Thymus (tissue), 11 donors: ENCODE measurements at regions not wholly inside any gene's neighbourhood (a gene's known extent, or its start where the extent isn't known, plus 50 kb on each side); places are given as distances from the start of the nearest gene placed in this dataset.

ENCODE experiments used
- DNase-seq, 9 donors: peaks; one replicate each; pipeline ENCODE4 v3.0.0-alpha.2; 2013; ENCODE audit warnings: low spot score in 9 of 9, low read depth in 6 of 9, missing footprints in 1 of 9
- H3K27ac ChIP-seq, 2 donors: one replicate each; pipeline ENCODE4 v1.5.1; 2013; ENCODE audit warnings: control low read depth in 1 of 2, low read depth in 1 of 2, low read length in 1 of 2, mild to moderate bottlenecking in 1 of 2, moderate library complexity in 1 of 2
- H3K27me3 ChIP-seq, 2 donors: one replicate each; pipeline ENCODE4 v1.5.1; 2013; ENCODE audit warnings: low read length in 1 of 2; ENCODE audit not compliant: control insufficient read depth in 2 of 2, insufficient read depth in 1 of 2
- H3K36me3 ChIP-seq, 2 donors: one replicate each; pipeline ENCODE4 v1.5.1; 2013; ENCODE audit warnings: low read length in 1 of 2, mild to moderate bottlenecking in 1 of 2, moderate library complexity in 1 of 2; ENCODE audit not compliant: control insufficient read depth in 2 of 2, insufficient read depth in 2 of 2
- H3K4me1 ChIP-seq, 2 donors: one replicate each; pipeline ENCODE4 v1.5.1; 2013; ENCODE audit warnings: low read length in 2 of 2; ENCODE audit not compliant: control insufficient read depth in 2 of 2, insufficient read depth in 2 of 2
- H3K4me3 ChIP-seq, 2 donors: one replicate each; pipeline ENCODE4 v1.5.1; 2013; ENCODE audit warnings: low read length in 2 of 2, control low read depth in 1 of 2, mild to moderate bottlenecking in 1 of 2
- H3K9me3 ChIP-seq, 2 donors: one replicate each; pipeline ENCODE4 v1.5.1; 2013; ENCODE audit warnings: low read length in 1 of 2, mild to moderate bottlenecking in 1 of 2; ENCODE audit not compliant: control insufficient read depth in 2 of 2, insufficient read depth in 1 of 2
- WGBS: extraction: QIAGEN DNeasy Blood & Tissue Kit; methylation state at CpG from one replicate; pipeline ENCODE4 v1.1.7; 2013; 5-methylcytosine and 5-hydroxymethylcytosine counted together
- donor health status: healthy.

DNA sequence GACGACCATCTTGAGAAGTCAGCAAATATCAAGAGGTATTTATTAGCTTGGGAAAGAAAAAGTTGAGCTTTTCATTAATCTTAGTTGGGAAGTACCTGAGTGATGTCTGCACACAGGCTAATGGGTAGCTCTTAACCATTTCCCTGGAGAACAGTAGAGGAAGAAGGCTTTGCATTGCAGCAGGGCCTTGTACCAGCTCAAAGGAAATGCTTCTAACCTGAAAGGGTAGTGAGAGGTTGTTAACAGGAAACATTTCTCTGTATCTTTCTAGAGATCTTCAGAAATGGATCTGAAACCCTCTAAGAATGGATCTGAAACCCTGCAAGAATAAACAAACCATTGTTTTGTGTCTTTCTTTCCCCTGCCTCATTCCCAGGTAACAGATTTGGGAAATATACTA, 393.3 kb downstream of the PLK2 start:
- H3K4me3 ChIP-seq: no peak overlapping the region
- no peaks in the 10 kb centered on the region for H3K4me1 ChIP-seq
- no peak overlapping the region for H3K27ac ChIP-seq
- H3K36me3 ChIP-seq: no peaks in the 10 kb centered on the region
- no peak for DNase-seq
- H3K27me3 ChIP-seq: no peaks in the 10 kb centered on the region
- 90% methylated on average over 1 of the region's 1 CpG for WGBS
- peaks cover 0 to 7% of the 10 kb centered on the region in 2 donors for H3K9me3 ChIP-seq

DNA sequence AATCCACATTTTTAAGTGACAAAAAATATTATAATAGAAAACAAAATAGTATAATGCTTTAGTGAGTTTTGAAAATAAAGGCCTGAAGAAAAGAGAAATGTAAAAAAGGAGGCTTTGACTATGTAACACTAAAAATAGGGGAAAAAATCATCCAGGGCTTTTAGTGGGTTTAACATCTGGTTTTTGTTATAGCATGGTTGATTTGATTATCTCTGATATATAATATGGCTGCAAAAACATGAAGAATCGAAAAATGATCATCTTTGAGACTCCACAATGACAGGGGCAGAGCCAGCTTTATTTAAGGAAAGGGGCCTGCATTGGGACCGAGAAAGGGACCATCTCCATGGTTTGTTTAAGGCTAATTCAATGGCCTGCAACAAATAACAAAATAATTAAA, 393.8 kb downstream of the PLK2 start:
- H3K9me3 ChIP-seq: peaks cover 0 to 7% of the 10 kb centered on the region in 2 donors
- 91% methylated on average over 2 of the region's 2 CpGs for WGBS
- no peak overlapping the region for H3K4me3 ChIP-seq
- no peaks in the 10 kb centered on the region for H3K4me1 ChIP-seq
- DNase-seq: no peak
- H3K36me3 ChIP-seq: no peaks in the 10 kb centered on the region
- no peak overlapping the region for H3K27ac ChIP-seq
- no peaks in the 10 kb centered on the region for H3K27me3 ChIP-seq

DNA sequence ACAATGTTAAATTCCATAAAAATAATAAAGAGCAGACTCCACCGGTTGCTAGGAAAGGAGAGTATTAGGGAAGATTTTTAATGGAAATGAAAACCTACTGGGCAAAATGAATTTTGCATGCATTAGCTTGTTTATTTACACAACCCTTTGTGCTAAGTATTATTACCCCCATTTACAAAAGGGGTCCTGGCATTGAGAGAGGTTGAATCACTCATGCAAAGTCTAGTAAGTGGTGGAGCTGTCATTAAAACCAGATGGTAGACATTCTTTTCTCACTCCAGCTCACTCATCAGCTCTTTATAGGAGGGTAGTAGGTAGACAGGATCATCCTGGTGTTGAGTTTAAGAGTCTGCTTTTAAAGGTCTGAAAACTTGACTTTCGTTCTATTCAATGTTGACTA, 395.1 kb downstream of the PLK2 start:
- Histone ChIP-seq H3K9me3 (peaks cover 0 to 7% of the 10 kb centered on the region in 2 donors), H3K4me1 (no peaks in the 10 kb centered on the region), H3K4me3 (no peak overlapping the region), H3K27me3 (no peaks in the 10 kb centered on the region), H3K36me3 (no peaks in the 10 kb centered on the region), H3K27ac (no peak overlapping the region)
- 96% methylated on average over 2 of the region's 2 CpGs for WGBS
- no peak for DNase-seq

DNA sequence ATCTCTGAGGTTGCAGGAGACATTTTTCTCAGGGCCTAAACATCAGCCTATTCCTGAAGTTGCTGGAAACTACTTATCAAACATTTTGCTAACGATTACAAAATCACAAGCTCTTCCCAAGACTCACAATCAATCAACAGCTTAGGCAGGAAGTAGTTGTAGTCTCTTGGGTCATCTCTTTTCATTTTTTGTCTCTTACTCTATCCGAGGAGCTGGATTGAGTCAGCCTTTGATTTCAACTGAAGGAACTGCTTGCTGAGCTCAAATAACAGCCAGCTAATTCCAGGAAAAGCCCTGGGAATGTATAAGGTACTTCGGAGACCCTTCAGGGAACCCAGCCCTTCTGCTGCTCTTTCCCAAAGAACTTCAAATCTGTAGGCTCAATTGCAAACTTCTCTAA, 398.9 kb downstream of the PLK2 start:
- no peaks in the 10 kb centered on the region for H3K9me3 ChIP-seq
- H3K4me3 ChIP-seq: no peak overlapping the region
- H3K36me3 ChIP-seq: no peaks in the 10 kb centered on the region
- H3K4me1 ChIP-seq: no peaks in the 10 kb centered on the region
- H3K27me3 ChIP-seq: no peaks in the 10 kb centered on the region
- no peak overlapping the region for H3K27ac ChIP-seq
- 93% methylated on average over 3 of the region's 3 CpGs for WGBS
- no peak for DNase-seq

DNA sequence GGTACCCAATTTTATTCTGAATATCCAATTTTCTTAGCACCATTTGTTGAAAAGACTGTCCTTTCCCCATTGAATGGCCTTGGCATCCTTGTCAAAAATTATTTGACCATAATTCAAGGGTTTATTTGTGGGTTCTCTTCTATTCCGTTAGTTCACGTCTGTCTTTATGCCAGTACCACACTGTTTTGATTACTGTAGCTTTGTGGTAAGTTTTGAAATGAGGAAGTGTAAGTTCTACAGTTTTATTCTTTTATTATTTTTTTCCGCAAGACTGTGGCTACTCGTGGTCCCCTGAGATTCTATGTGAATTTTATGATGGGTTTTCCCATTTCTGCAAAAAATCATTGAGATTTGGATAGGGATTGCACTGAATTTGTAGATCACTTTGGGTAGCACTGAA, 402.6 kb downstream of the PLK2 start:
- H3K27ac ChIP-seq: no peak overlapping the region
- no peaks in the 10 kb centered on the region for H3K36me3 ChIP-seq
- no peak for DNase-seq
- WGBS: 96% methylated on average over 4 of the region's 4 CpGs
- no peak overlapping the region for H3K4me3 ChIP-seq
- H3K27me3 ChIP-seq: no peaks in the 10 kb centered on the region
- no peaks in the 10 kb centered on the region for H3K9me3 ChIP-seq
- no peaks in the 10 kb centered on the region for H3K4me1 ChIP-seq

DNA sequence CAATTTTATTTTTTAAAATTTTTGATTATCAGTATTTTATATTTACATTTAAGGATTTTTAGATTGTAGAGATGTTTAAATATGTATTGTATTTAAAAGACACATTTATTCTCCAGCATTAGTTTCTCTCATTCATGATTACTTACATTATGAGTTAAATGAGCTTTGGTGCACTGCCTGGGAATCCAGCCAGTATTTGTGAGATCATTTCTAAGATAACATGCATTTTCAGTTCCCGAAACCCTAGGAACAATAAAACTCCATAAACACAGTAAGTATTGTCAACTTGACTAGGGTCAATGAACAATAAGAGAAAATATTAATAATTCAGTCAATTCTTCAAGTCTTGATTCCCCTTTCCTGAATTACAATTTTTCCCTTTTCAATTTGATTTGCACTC, 403.3 kb downstream of the PLK2 start:
- DNase-seq: no peak
- Histone ChIP-seq H3K27me3 (no peaks in the 10 kb centered on the region), H3K27ac (no peak overlapping the region), H3K36me3 (no peaks in the 10 kb centered on the region), H3K4me3 (no peak overlapping the region), H3K4me1 (no peaks in the 10 kb centered on the region), H3K9me3 (no peaks in the 10 kb centered on the region)
- 93% methylated on average over 1 of the region's 1 CpG for WGBS

DNA sequence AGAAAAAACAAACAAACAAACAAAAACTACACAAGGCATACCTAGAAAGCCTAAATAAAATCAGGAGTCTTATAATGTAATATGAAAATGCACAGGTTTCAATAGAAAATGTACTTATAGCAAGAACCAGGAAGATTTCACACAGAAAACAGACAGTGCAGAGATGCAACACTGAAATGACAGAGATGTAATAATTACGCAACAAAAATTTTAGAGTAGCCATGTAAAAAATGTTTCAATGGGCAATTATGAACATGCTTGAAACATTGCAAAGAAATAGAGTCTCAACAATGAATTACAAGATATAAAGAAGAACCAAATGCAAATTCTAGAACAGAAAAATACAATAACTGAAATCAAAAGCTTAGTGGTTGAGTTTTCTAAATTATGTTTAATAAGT, 405.9 kb downstream of the PLK2 start:
- Histone ChIP-seq H3K36me3 (no peaks in the 10 kb centered on the region), H3K9me3 (no peaks in the 10 kb centered on the region), H3K27ac (no peak overlapping the region), H3K4me3 (no peak overlapping the region), H3K27me3 (no peaks in the 10 kb centered on the region), H3K4me1 (no peaks in the 10 kb centered on the region)
- WGBS: 97% methylated on average over 1 of the region's 1 CpG
- no peak for DNase-seq

DNA sequence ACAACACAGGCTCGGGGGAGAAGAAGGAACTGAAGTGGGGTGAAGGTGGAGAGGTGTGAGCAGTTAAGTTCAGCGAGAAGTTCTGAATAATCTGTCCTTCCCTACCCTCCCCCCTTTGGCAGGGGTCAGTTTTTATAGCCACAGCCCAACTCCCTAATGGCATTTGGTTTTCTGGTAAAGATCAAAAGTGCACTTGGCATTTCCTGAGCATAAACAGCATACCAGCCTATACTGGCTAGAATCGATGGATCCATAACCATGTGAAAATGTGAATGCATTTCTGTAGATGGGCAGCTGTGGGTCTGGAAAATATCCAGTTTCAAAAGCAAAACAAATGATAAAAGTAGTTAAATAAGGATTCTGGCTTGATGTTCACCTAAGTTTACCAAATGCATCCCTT, 410.9 kb downstream of the PLK2 start:
- 95% methylated on average over 3 of the region's 3 CpGs for WGBS
- DNase-seq: no peak
- Histone ChIP-seq H3K4me1 (no peaks in the 10 kb centered on the region), H3K36me3 (no peaks in the 10 kb centered on the region), H3K27ac (no peak overlapping the region), H3K9me3 (no peaks in the 10 kb centered on the region), H3K27me3 (no peaks in the 10 kb centered on the region), H3K4me3 (no peak overlapping the region)

DNA sequence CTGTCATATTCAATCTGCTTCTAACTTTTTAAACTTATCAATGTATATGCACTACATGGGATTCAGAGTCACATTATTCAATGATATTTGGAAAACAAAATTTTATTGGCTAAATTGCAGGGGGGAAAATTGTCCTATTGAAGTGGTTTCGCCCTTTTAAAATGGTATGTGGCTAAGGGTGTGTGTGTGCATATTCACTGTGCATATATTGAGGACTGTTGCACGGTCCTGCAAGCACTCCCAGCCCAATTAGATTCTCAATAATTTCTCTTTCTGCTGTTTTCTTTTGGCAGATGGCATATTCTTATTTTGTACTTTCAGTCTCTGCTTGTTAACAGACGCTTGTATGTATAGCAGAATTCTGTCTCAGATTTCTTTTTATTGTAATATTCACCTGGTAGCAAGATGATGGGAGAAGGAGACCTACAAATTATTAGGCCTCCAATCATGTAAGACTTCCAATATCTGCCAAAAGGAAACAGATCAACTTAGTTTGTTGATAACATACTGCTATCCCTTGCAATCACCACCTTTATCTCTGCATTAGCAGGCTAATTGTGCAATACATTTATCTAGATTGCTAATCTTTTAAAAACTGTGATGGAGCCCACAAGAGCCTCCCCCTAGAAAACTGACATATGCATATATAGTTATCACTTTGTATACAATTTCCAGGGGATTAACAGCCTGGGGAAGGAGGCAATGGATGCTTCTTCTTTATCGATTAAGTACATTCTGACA, 411.5 kb downstream of the PLK2 start:
- Histone ChIP-seq H3K9me3 (no peaks in the 10 kb centered on the region), H3K4me3 (no peak overlapping the region), H3K27ac (no peak overlapping the region), H3K36me3 (no peaks in the 10 kb centered on the region), H3K27me3 (no peaks in the 10 kb centered on the region), H3K4me1 (no peaks in the 10 kb centered on the region)
- no peak for DNase-seq
- WGBS: 95% methylated on average over 4 of the region's 4 CpGs
